ENCODE measurements at regions not wholly inside any gene's neighbourhood (a gene's known extent, or its start where the extent isn't known, plus 50 kb on each side); places are given as distances from the start of the nearest gene placed in this dataset.

- no peaks in the 10 kb centered on the region for H3K4me1 ChIP-seq (ENCODE audit: control insufficient read depth in 1 of 2, insufficient read depth in 1 of 2, low read depth in 1 of 2, low read length in 1 of 2)
- H3K27me3 ChIP-seq: no peaks in the 10 kb centered on the region
- H3K4me3 ChIP-seq (ENCODE audit: low read depth in 1 of 2, low read length in 1 of 2): no peak overlapping the region
- TF ChIP-seq CTCF (IDR thresholded peaks at IDR 0.05): no peak
- H3K9me3 ChIP-seq: no peaks in the 10 kb centered on the region
- H3K36me3 ChIP-seq: no peaks in the 10 kb centered on the region
- no peak overlapping the region for H3K27ac ChIP-seq
Measured at GRCh38 chr22:27543460-27543859, 258.1 kb downstream of the MN1 start.

DNA sequence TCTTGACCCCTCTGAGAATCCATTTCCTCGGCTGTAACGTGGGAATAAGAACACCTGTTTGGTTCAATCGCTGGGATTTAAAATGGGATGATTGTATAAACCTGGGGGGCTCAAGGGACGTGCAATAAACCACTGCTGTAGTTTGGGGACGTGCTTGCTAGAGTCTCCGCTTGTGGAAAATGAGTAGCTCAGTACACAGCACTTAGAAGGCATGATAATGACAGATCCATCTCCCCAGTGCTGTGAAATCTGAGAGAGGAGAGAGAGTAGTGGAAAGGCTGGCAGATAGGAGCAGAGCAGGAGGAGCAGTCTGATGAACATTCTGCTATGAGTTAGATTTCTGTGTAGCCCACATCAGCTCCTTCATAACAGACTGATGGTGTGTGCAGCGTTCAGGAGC, 256.5 kb downstream of the MN1 start:
- no peak overlapping the region for H3K27ac ChIP-seq

DNA sequence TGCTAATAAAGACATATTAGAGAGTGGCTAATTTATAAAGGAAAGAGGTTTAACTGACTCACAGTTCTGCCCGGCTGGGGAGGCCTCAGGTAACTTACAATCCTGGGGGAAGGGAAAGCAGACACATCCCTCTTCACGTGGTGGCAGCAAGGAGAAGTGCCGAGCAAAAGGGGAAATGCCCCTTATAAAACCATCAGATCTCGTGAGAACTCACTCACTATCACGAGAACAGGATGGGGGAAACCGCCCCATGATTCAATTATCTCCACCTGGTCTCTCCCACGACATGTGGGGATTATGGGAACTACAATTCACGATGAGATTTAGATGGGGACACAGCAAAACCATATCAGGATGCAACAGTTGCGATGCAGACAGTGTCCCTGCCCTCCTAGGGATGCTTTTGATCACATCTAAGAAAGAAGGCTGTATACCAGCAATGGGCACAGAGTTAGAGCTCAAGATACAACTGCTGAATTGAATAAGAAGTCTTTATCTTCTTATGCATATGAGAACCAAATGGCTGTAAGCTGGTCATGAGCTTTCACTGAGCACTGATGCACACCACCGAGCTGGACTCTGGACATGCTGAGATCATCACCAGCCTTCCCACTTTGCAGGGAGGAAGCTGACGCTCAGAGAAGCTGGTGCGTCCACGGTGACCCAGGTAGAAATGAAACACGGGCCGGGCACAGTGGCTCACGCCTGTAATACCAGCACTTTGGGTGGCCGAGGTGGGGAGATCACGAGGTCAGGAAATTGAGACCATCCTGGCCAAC, 255.2 kb downstream of the MN1 start:
- Histone ChIP-seq H3K27me3 (no peaks in the 10 kb centered on the region), H3K9me3 (no peaks in the 10 kb centered on the region), H3K27ac (no peak overlapping the region), H3K36me3 (no peaks in the 10 kb centered on the region), H3K4me3 (ENCODE audit: low read depth in 1 of 2, low read length in 1 of 2) (no peak overlapping the region), H3K4me1 (ENCODE audit: control insufficient read depth in 1 of 2, insufficient read depth in 1 of 2, low read depth in 1 of 2, low read length in 1 of 2) (no peaks in the 10 kb centered on the region)
- TF ChIP-seq CTCF (IDR thresholded peaks at IDR 0.05): no peak

More for the DNA sequence above, 256.5 kb downstream of the MN1 start:
- TF ChIP-seq CTCF (IDR thresholded peaks at IDR 0.05): no peak
- no peaks in the 10 kb centered on the region for H3K27me3 ChIP-seq
- H3K4me1 ChIP-seq (ENCODE audit: control insufficient read depth in 1 of 2, insufficient read depth in 1 of 2, low read depth in 1 of 2, low read length in 1 of 2): no peaks in the 10 kb centered on the region
- H3K9me3 ChIP-seq: no peaks in the 10 kb centered on the region
- no peak overlapping the region for H3K4me3 ChIP-seq (ENCODE audit: low read depth in 1 of 2, low read length in 1 of 2)
- no peaks in the 10 kb centered on the region for H3K36me3 ChIP-seq

- no peaks in the 10 kb centered on the region for H3K9me3 ChIP-seq
- H3K4me1 ChIP-seq (ENCODE audit: control insufficient read depth in 1 of 2, insufficient read depth in 1 of 2, low read depth in 1 of 2, low read length in 1 of 2): no peaks in the 10 kb centered on the region
- H3K27ac ChIP-seq: no peak overlapping the region
- no peak for TF ChIP-seq CTCF (IDR thresholded peaks at IDR 0.05)
- H3K27me3 ChIP-seq: no peaks in the 10 kb centered on the region
- no peaks in the 10 kb centered on the region for H3K36me3 ChIP-seq
- H3K4me3 ChIP-seq (ENCODE audit: low read depth in 1 of 2, low read length in 1 of 2): no peak overlapping the region
Measured at GRCh38 chr22:27551402-27551801, 250.2 kb downstream of the MN1 start.

DNA sequence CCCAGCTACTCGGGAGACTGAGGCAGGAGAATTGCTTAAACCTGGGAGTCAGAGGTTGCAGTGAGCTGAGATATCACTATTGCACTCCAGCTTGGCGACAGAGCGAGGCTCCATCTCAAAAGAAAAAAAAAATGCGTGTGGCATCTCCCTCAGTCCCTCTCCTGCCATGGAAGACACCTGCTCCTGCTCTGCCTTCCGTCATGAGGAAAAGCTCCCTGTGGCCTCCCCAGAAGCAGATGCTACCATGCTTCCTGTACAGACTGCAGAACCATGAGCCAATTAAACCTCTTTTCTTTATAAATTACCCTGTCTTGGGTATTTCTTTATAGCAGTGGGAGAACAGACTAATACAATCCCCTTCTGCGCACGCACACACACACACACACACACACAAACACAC, 249.4 kb downstream of the MN1 start:
- no peak for TF ChIP-seq CTCF (IDR thresholded peaks at IDR 0.05)
- no peaks in the 10 kb centered on the region for H3K9me3 ChIP-seq
- no peaks in the 10 kb centered on the region for H3K36me3 ChIP-seq
- H3K4me3 ChIP-seq (ENCODE audit: low read depth in 1 of 2, low read length in 1 of 2): no peak overlapping the region
- no peaks in the 10 kb centered on the region for H3K4me1 ChIP-seq (ENCODE audit: control insufficient read depth in 1 of 2, insufficient read depth in 1 of 2, low read depth in 1 of 2, low read length in 1 of 2)
- no peak overlapping the region for H3K27ac ChIP-seq
- H3K27me3 ChIP-seq: no peaks in the 10 kb centered on the region
